Activated effector memory CD4-positive, alpha-beta T cell treated with Interleukin-2 at 50 U/mL for 16 hours (primary cell): ENCODE measurements at regions not wholly inside any gene's neighbourhood (a gene's known extent, or its start where the extent isn't known, plus 50 kb on each side); places are given as distances from the start of the nearest gene placed in this dataset.
"Not testable (repeated sequence)": the region's sequence is repeated elsewhere in the genome, so short reads cannot be mapped to it uniquely, and the experiment has no call there.

Experiments
- DNase-seq: peaks from one replicate; pipeline ENCODE4 v3.0.0-alpha.2; 2020

- DNase-seq, result no peak
Measured at GRCh38 chr16:56011808-56012481, 136.8 kb upstream of the CES5A start.

GRCh38 chr16:56005958-56006357 is 130.8 kb upstream of the CES5A start:
- DNase-seq, result no peak

GRCh38 chr16:55999683-56000082 is 124.5 kb upstream of the CES5A start:
- DNase-seq, result no peak

- no peak for DNase-seq
Measured at GRCh38 chr16:55993088-55993487, 117.9 kb upstream of the CES5A start.

- no peak for DNase-seq
Measured at GRCh38 chr16:55992551-55992950, 117.4 kb upstream of the CES5A start.

GRCh38 chr16:55991843-55992242 is 116.7 kb upstream of the CES5A start:
- DNase-seq, result no peak

- no peak for DNase-seq
Measured at GRCh38 chr16:55989569-55989907, 114.4 kb upstream of the CES5A start.

GRCh38 chr16:55988850-55989568 is 113.8 kb upstream of the CES5A start:
- DNase-seq, result not testable (repeated sequence)

GRCh38 chr16:55988013-55988412 is 112.8 kb upstream of the CES5A start:
- DNase-seq, result no peak

GRCh38 chr16:55982597-55982996 is 107.4 kb upstream of the CES5A start:
- no peak for DNase-seq

- DNase-seq, result no peak
Measured at GRCh38 chr16:55981557-55981956, 106.4 kb upstream of the CES5A start.

- no peak for DNase-seq
Measured at GRCh38 chr16:55976815-55977214, 101.6 kb upstream of the CES5A start.

- no peak for DNase-seq
Measured at GRCh38 chr16:55971447-55971846, 96.3 kb upstream of the CES5A start.

- no peak for DNase-seq
Measured at GRCh38 chr16:55968221-55968620, 93.0 kb upstream of the CES5A start.

GRCh38 chr16:55964923-55965475 is 89.8 kb upstream of the CES5A start:
- DNase-seq, result no peak

GRCh38 chr16:55955845-55956244 is 80.7 kb upstream of the CES5A start:
- no peak for DNase-seq

GRCh38 chr16:55955424-55955823 is 80.3 kb upstream of the CES5A start:
- DNase-seq, result no peak

- DNase-seq, result no peak
Measured at GRCh38 chr16:55954906-55955305, 79.7 kb upstream of the CES5A start.

GRCh38 chr16:55949518-55949917 is 74.3 kb upstream of the CES5A start:
- no peak for DNase-seq

- DNase-seq, result no peak
Measured at GRCh38 chr16:55948230-55948629, 73.1 kb upstream of the CES5A start.

GRCh38 chr16:55947366-55947765 is 72.2 kb upstream of the CES5A start:
- no peak for DNase-seq

- peak; percentile 23 for DNase-seq
Measured at GRCh38 chr16:55944377-55944802, 69.2 kb upstream of the CES5A start.

- DNase-seq, result no peak
Measured at GRCh38 chr16:55943267-55943666, 68.1 kb upstream of the CES5A start.

GRCh38 chr16:55942821-55943220 is 67.6 kb upstream of the CES5A start:
- DNase-seq, result no peak

- no peak for DNase-seq
Measured at GRCh38 chr16:55941552-55941951, 66.4 kb upstream of the CES5A start.
